GM12878 (cell line): ENCODE measurements at regions not wholly inside any gene's neighbourhood (a gene's known extent, or its start where the extent isn't known, plus 50 kb on each side); places are given as distances from the start of the nearest gene placed in this dataset.

ENCODE experiments used
- BCL11A ChIP-seq: IDR thresholded peaks from 2 replicates; pipeline ENCODE4 v1.6.1; 2011; ENCODE audit warnings: low read depth, low read length
- BHLHE40 ChIP-seq, 2 experiments: fragments of 450-650 bp in 1 of 2; IDR thresholded peaks; 2 replicates each; pipeline ENCODE4 v1.6.1; 2011 to 2017; ENCODE audit warnings: low read depth in 2 of 2, borderline replicate concordance in 1 of 2, improper control_type of control experiment in 1 of 2, low read length in 1 of 2, mild to moderate bottlenecking in 1 of 2
- DPF2 ChIP-seq: fragments of 450-650 bp; IDR thresholded peaks from 2 replicates; pipeline ENCODE4 v1.6.1; 2017; ENCODE audit warnings: mild to moderate bottlenecking
- E2F8 ChIP-seq: fragments of 450-650 bp; IDR thresholded peaks from 2 replicates; pipeline ENCODE4 v1.6.1; 2018; ENCODE audit warnings: mild to moderate bottlenecking, low read depth, moderate library complexity; ENCODE audit not compliant: partially characterized antibody
- ELK1 ChIP-seq: IDR thresholded peaks from 2 replicates; pipeline ENCODE4 v1.6.1; 2012; ENCODE audit warnings: low read depth, low read length, improper control_type of control experiment
- HDAC6 ChIP-seq: fragments of 200-600 bp; sonication (generic); IDR thresholded peaks from one replicate; pipeline ENCODE4 v1.8.0; 2017; ENCODE audit warnings: antibody characterized with exemption; ENCODE audit not compliant: unreplicated experiment
- IKZF2 ChIP-seq, 2 experiments: fragments of 450-650 bp; IDR thresholded peaks; 2 replicates each; pipeline ENCODE4 v1.6.1; 2017; ENCODE audit warnings: mild to moderate bottlenecking in 2 of 2, moderate library complexity in 2 of 2
- MTA2 ChIP-seq: fragments of 450-650 bp; IDR thresholded peaks from 2 replicates; pipeline ENCODE4 v1.6.1; 2016; ENCODE audit warnings: low read depth, mild to moderate bottlenecking, moderate library complexity
- RAD21 ChIP-seq: IDR thresholded peaks from 2 replicates; pipeline ENCODE4 v1.6.1; 2011; ENCODE audit warnings: mild to moderate bottlenecking, low read depth, low read length, moderate library complexity; ENCODE audit not compliant: insufficient read depth
- SMAD1 ChIP-seq: fragments of 450-650 bp; IDR thresholded peaks from 2 replicates; pipeline ENCODE4 v1.6.1; 2018; ENCODE audit warnings: mild to moderate bottlenecking, low read depth; ENCODE audit not compliant: partially characterized antibody
- SP1 ChIP-seq: IDR thresholded peaks from one replicate; pipeline ENCODE4 v1.6.1; 2011; ENCODE audit warnings: low read depth, low read length
- TCF12 ChIP-seq: IDR thresholded peaks from 2 replicates; pipeline ENCODE4 v1.6.1; 2011; ENCODE audit warnings: low read depth, mild to moderate bottlenecking, low read length
- USF1 ChIP-seq: IDR thresholded peaks from 2 replicates; pipeline ENCODE4 v1.6.1; 2011; ENCODE audit warnings: borderline replicate concordance, low read depth, mild to moderate bottlenecking, moderate library complexity, mixed read lengths, low read length; ENCODE audit not compliant: insufficient read depth; ENCODE audit errors: extremely low read length
- TF ChIP-seq, protein P1 (sequence below): IDR thresholded peaks from 2 replicates; pipeline ENCODE4 v1.6.1; 2012; ENCODE audit warnings: low read depth, low read length, improper control_type of control experiment

DNA sequence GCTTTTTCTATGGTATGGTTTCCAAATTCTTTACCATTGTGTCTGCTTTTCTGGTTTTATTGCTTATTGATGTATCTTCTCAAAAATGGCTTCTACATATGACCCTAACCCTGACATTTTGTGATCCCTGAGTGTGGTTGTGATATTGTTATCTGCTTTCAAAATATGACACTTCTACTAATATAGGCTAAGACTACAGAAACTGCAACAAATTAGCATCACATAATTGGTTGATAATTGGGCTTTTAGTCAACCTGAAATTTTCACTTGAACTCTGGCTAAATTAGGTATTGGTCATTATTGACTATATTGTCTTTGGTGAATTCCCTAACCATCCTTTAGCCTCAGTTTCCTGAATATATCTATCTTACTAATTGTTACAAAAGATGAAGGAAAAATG is 246.1 kb downstream of the PIK3C3 start (continued):
- TF ChIP-seq USF1 (no peak), RAD21 (no peak), DPF2 (0 out of 2 replicates have a peak, but pooled peaks have one; percentile 37), BHLHE40 (IDR thresholded peaks at IDR 0.05; ENCODE audit: borderline replicate concordance in 1 of 2, low read depth in 2 of 2, low read length in 1 of 2) (no peak), E2F8 (no peak), TCF12 (no peak), SMAD1 (no peak), BCL11A (peak; percentile 34; the same call in 1 of the 2 replicates), MTA2 (peak; percentile 99), SP1 (no peak), ELK1 (no peak), HDAC6 (no peak), IKZF2 (IDR thresholded peaks at IDR 0.05) (no peak)
- TF ChIP-seq, protein P1, sequence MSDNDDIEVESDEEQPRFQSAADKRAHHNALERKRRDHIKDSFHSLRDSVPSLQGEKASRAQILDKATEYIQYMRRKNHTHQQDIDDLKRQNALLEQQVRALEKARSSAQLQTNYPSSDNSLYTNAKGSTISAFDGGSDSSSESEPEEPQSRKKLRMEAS = no peak
